ENCODE measurements at regions not wholly inside any gene's neighbourhood (a gene's known extent, or its start where the extent isn't known, plus 50 kb on each side); places are given as distances from the start of the nearest gene placed in this dataset.

DNA sequence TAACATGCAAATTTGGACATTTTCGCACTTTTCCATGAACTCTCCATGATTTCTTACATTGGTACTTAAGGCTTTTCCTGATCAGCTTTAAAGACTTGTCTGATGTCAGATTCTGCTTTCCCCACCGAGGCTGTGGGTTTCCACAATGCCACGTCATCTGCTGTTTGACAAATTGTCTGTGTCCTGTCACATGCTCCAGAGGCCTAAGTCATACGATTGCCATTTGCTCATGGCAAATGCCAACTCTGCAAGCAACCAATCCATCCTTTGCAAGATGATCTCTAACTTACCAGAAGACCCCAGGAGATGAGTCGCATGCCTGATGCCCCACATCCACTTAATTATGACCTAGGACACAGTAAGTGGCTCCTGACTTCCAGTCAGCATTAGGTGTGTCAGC, 556.5 kb downstream of the BMP2 start:
- TF ChIP-seq, protein P1, sequence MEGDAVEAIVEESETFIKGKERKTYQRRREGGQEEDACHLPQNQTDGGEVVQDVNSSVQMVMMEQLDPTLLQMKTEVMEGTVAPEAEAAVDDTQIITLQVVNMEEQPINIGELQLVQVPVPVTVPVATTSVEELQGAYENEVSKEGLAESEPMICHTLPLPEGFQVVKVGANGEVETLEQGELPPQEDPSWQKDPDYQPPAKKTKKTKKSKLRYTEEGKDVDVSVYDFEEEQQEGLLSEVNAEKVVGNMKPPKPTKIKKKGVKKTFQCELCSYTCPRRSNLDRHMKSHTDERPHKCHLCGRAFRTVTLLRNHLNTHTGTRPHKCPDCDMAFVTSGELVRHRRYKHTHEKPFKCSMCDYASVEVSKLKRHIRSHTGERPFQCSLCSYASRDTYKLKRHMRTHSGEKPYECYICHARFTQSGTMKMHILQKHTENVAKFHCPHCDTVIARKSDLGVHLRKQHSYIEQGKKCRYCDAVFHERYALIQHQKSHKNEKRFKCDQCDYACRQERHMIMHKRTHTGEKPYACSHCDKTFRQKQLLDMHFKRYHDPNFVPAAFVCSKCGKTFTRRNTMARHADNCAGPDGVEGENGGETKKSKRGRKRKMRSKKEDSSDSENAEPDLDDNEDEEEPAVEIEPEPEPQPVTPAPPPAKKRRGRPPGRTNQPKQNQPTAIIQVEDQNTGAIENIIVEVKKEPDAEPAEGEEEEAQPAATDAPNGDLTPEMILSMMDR (IDR thresholded peaks at IDR 0.05): no peak
- TF ChIP-seq POLR2A (IDR thresholded peaks at IDR 0.05): no peak

Measured in transverse colon (tissue), 3 donors.